ENCODE measurements at regions not wholly inside any gene's neighbourhood (a gene's known extent, or its start where the extent isn't known, plus 50 kb on each side); places are given as distances from the start of the nearest gene placed in this dataset.

- Histone ChIP-seq H3K4me1 (ENCODE audit: control insufficient read depth, insufficient read depth, low read length) (no peaks in the 10 kb centered on the region), H3K36me3 (ENCODE audit: control insufficient read depth, insufficient read depth, low read length) (no peaks in the 10 kb centered on the region), H3K27ac (ENCODE audit: low read length) (no peak overlapping the region), H3K9me3 (ENCODE audit: control insufficient read depth, insufficient read depth, low read depth, low read length) (no peaks in the 10 kb centered on the region), H3K27me3 (ENCODE audit: control insufficient read depth, insufficient read depth, low read length) (no peaks in the 10 kb centered on the region; the same call in 1 of the 2 replicates), H3K4me3 (ENCODE audit: low read depth in 2 of 2, low read length in 2 of 2) (no peak overlapping the region)
- TF ChIP-seq TCF7L2 (IDR thresholded peaks at IDR 0.05; ENCODE audit: low read depth, low read length) (no peak), REST (IDR thresholded peaks at IDR 0.05; ENCODE audit: insufficient read depth in 1 of 2, low read depth in 2 of 2, low read length in 1 of 2) (no peak), CTCF (IDR thresholded peaks at IDR 0.05) (no peak), SIN3A (IDR thresholded peaks at IDR 0.05; ENCODE audit: borderline replicate concordance, insufficient read depth, low read depth, low read length) (no peak), POLR2AphosphoS5 (IDR thresholded peaks at IDR 0.05; ENCODE audit: low read depth, low read length) (no peak)
- ChIA-PET CTCF (no interaction called here), POLR2A (no interaction called here)
- intact Hi-C loops (cut with micrococcal nuclease; ENCODE audit: unreplicated experiment) (no loop called here), in situ Hi-C loops (cut with HindIII; ENCODE audit: low pct_unique_long_range_greater_than_20kb, low sequenced_read_pairs) (no loop called here)
- no peak for ATAC-seq
- no peak for DNase-seq (ENCODE audit: low read depth, low spot score)
- no TSS peak for BruUV-seq (replicated peaks)
Measured at GRCh38 chr4:20623939-20624338, 76.3 kb upstream of the PACRGL start.

GRCh38 chr4:20624793-20625374 lies 75.4 kb upstream of the PACRGL start:
- ATAC-seq (no peak), DNase-seq (ENCODE audit: low read depth, low spot score) (no peak)
- no peaks in the 10 kb centered on the region for H3K4me1 ChIP-seq (ENCODE audit: control insufficient read depth, insufficient read depth, low read length)
- no peaks in the 10 kb centered on the region for H3K9me3 ChIP-seq (ENCODE audit: control insufficient read depth, insufficient read depth, low read depth, low read length)
- intact Hi-C loops (cut with micrococcal nuclease; ENCODE audit: unreplicated experiment), result no loop called here
- no peak overlapping the region for H3K27ac ChIP-seq (ENCODE audit: low read length)
- BruUV-seq (replicated peaks), result no TSS peak
- H3K27me3 ChIP-seq (ENCODE audit: control insufficient read depth, insufficient read depth, low read length), result no peaks in the 10 kb centered on the region; the same call in 1 of the 2 replicates
- in situ Hi-C loops (cut with HindIII; ENCODE audit: low pct_unique_long_range_greater_than_20kb, low sequenced_read_pairs), result no loop called here
- no peak overlapping the region for H3K4me3 ChIP-seq (ENCODE audit: low read depth in 2 of 2, low read length in 2 of 2)
- ChIA-PET CTCF (no interaction called here), POLR2A (no interaction called here)
- H3K36me3 ChIP-seq (ENCODE audit: control insufficient read depth, insufficient read depth, low read length), result no peaks in the 10 kb centered on the region
- TF ChIP-seq TCF7L2 (IDR thresholded peaks at IDR 0.05; ENCODE audit: low read depth, low read length) (no peak), POLR2AphosphoS5 (IDR thresholded peaks at IDR 0.05; ENCODE audit: low read depth, low read length) (no peak), SIN3A (IDR thresholded peaks at IDR 0.05; ENCODE audit: borderline replicate concordance, insufficient read depth, low read depth, low read length) (no peak), CTCF (IDR thresholded peaks at IDR 0.05) (no peak), REST (IDR thresholded peaks at IDR 0.05; ENCODE audit: insufficient read depth in 1 of 2, low read depth in 2 of 2, low read length in 1 of 2) (no peak)
